GM19468 (cell line): ENCODE measurements at regions not wholly inside any gene's neighbourhood (a gene's known extent, or its start where the extent isn't known, plus 50 kb on each side); places are given as distances from the start of the nearest gene placed in this dataset.

ENCODE experiments used
- ATAC-seq: cut with Tn5 transposase; IDR thresholded peaks from one replicate; pipeline ENCODE4 v1.9.1; 2021; ENCODE audit warnings: mild to moderate bottlenecking, moderate library complexity, moderate number of reproducible peaks; ENCODE audit not compliant: unreplicated experiment; ENCODE audit errors: extremely low read depth

DNA sequence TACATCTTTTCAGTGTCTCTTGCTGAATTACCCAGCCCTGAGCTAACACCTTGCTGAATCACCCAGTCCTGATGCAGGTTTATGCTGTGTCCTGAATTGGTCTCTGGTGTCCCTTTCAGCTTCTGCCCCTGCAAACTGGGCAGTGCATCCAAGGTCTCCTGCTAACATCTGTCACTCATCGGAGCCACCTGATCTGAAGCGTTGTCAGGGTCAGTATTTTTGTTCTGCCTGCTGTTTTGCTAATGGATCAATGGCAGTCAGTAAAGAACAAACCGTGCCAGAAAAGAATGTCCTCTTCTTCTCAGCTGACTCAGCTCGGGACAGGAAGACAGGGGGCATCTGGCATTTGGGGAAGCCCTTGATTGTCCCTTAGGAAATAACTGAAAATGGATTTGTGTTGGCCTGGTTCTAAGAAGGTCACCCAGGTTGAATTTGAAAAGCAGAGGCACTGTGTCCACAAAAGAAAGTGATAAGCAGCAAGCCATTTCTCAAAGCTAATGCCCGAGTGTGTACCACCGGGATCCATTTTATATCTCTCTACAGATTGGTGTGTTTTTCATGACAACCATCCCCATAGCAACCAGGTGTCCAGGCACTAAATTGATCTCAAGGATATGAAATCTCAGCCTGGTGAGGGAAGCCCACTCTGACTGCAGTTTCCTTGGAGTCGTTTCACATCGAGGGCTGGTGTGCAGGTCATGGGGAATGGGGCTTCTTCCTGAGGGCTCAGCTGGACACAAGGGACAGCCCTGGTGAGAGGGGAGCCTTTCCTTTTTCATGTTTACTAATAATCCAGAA is 109.7 kb upstream of the IRF2BP2 start:
- ATAC-seq = no peak

DNA sequence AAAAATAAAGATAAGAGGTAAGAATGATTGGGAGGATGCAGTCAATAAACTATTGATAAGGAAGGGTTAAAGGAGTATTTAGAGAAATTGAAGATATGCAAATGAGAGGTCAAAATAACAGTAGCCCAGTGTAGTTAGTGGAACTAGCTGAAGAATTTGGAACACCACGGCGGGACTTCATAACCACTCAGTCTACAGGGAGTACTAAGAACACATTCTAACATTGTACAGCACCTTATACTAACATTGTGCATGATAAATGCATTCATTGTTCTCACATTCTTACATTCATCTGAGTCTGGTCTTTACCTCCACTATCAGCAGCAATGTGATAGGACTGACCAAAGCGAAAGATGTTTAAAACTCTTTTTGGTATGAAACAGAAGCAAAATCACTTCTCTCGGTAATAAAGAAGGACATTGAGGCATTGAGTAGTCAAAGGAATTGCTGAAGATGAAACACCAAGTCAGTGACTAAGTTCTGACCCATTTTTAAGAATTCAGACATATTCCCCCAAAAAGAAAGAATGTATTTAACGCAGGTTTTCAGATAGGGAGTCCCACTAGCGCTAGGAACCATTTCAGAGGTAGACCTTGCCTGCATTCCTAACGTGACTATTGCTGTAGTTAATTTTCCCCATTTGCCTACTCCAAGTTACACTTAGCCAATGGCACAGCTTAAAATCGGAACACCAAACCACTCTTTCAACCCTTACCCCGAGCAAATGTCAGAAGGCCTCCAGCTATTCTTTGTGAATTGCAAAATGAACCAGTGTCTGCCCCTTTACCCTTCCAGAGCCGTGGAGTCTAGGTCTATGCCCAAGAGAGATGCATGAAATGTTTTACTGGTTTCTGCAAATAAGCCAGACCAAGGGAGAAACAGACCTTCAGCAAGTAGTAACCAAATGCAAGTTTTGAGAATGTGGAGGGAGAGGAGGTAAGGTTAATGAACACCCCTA is 108.8 kb upstream of the IRF2BP2 start:
- ATAC-seq = no peak

- ATAC-seq = no peak
Observed at GRCh38 chr1:234716908-234717375, 107.0 kb upstream of the IRF2BP2 start.

DNA sequence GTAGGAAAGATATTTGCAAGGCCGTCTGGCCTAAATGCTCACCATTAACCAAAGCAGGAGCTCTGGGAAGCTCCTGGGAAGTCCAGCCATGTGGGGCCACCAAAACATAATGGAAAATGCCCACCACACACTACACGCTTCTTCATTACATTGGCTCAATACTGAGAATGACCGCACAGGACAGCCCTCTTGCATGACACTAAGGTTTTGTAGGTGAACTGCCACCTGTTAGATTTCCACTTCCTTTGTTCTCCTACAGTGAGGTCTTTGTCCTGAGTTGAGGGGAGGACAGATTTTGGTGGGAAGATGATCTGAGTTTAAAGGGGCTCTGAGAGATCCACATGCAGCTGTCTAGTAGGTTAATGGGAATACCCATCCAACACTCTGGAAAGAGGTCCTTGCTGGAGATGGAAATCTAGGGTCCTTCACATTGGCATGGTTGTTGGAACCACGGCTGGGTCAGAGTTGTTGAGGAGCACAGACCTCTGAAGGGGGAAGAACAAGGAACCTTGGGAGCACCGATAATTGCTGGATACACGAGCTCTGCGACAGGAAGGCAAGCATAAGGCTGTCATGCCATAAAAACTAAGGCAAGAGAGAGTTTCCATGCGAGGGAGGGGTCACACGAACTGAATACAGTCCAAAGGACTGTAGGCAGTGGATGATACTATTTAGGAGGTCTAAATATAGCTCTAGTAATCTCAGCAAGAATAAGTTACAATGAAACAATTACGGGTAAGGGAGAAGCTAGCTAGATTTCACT is 105.5 kb upstream of the IRF2BP2 start:
- no peak for ATAC-seq

DNA sequence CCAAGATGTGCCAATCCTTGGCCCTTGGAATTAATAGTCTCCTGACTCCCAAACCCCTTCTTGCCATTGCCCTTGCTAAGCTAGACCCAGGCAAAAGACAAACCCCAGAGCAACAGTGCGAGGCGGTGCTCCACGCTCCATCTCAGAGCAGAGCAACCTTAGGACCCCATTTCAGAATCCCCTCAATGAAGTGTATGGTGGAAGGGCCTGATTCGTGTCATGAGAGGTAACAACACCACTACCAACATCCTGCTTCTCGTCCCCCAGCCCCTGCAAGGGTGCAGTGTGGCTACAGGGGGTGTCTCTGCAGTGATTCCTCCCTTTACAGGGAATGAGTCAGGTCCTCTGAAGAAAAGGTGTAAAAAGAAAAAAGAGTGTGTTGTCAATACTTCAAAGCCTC is 103.9 kb upstream of the IRF2BP2 start:
- ATAC-seq = no peak

DNA sequence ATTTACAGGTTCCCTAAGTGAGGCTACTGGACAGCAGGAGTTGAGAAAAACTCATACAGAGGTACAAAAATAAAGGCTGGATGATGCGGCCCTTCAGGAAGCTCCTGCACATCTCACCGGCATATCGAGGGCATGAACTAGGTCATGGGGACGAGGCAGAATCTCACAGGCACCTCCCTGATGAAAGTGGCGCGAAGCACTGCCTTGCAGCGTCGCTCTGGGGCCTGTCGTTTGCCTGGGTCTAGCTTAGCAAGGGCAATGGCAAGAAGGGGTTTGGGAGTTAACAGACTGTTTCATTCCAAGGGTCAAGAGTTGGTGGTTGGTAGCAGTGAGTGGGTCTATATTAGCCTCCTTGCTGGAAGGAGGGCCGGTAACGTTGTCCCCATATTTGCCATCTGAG is 103.5 kb upstream of the IRF2BP2 start:
- ATAC-seq = no peak

GRCh38 chr1:234712891-234713305 is 102.9 kb upstream of the IRF2BP2 start:
- ATAC-seq = no peak

GRCh38 chr1:234710936-234711724 is 101.2 kb upstream of the IRF2BP2 start:
- no peak for ATAC-seq

- no peak for ATAC-seq
Observed at GRCh38 chr1:234710381-234710780, 100.4 kb upstream of the IRF2BP2 start.

GRCh38 chr1:234709473-234710228 is 99.7 kb upstream of the IRF2BP2 start:
- ATAC-seq = no peak

DNA sequence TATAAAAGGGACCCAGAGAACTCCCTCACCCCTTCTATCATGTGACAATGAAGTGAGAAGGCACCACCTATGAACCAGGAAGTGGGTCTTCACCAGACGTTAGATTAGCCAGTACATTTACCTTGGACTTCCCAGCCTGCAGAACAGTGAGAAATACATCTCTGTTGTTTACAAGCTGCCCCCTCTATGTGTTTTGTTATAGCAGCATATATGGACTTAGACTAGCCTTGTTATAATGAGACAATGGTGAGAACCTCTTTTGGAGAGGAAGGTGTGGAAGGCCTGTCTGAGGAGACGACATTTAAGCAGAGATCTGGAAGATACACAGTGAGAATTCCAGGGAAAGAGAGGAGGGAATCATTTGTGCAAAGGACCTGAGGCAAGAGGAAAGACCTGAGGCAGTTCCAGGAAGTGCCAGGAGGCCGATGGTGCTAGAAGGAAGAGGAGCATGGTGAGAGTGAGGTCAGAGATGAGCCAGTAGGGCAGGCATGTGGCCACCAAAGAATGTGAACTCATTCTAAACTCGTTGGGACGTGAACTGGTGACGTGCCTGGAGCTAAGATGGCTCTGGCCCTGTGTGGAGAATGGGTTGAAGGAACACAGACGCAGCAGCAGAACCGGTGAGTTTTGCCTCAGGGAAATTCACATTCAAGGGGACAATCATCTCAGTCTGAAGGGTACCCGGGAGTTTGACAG is 98.9 kb upstream of the IRF2BP2 start:
- no peak for ATAC-seq

- no peak for ATAC-seq
Observed at GRCh38 chr1:234707641-234708040, 97.7 kb upstream of the IRF2BP2 start.

- ATAC-seq = no peak
Observed at GRCh38 chr1:234706931-234707330, 97.0 kb upstream of the IRF2BP2 start.

GRCh38 chr1:234706199-234706598 is 96.2 kb upstream of the IRF2BP2 start:
- ATAC-seq = no peak

DNA sequence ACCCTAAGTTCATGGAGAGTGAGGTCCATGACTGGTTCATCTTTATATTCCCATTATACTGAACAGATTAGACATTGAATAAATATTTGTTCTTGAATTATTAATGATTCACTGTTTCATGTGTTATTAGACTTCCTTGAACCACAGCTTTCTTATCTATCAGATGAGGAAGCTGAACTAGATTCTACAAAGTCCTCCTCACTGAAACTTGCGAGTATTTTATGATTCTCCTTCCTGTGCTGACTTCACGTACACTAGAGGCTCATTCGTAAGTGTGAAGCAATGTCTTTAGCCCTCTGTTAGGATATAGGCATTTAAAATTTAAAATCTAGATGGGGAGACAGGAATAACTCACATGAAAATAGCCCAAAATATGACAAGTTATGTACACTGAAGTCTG is 95.6 kb upstream of the IRF2BP2 start:
- ATAC-seq = no peak

DNA sequence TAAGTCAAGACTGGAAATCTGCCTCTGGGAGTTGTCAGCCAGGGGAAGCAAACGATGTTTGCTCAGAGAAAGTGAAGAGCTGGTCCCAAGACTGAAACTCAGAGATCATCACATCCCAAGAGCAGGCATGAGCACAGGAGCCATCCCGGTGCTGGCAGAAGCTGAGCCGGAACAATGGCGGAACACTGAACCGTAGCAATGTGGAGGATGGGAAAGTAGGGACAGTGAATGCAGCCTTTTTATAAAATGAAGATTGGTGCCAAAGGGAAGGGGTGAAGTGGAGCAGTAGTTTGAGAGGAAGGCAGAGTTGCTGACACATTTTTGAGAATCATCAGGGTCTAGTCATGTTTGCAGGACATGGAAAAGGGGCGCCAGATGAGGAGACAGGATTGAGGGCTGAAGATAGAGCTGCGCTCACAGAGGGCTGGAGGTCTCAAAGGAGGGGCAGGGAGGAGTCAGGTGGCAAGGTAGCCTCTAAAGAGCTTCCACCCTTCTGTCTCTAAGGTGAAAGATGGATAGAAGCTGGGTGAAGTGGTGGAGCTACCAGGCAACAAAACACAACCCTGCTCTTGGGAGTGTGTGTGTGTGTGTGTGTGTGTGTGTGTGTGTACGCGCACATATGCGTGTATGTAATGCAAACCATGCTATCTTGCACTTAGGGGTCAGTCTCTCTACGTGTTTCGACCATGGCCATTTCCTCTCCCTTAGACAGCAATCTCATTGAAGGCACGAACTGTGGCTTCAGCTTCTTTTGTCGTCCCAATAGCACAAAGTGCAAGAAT is 94.3 kb upstream of the IRF2BP2 start:
- no peak for ATAC-seq

- no peak for ATAC-seq
Observed at GRCh38 chr1:234702342-234703000, 92.5 kb upstream of the IRF2BP2 start.
